Ishikawa (cell line): ENCODE measurements at regions not wholly inside any gene's neighbourhood (a gene's known extent, or its start where the extent isn't known, plus 50 kb on each side); places are given as distances from the start of the nearest gene placed in this dataset.

Experiments
- CEBPB ChIP-seq: IDR thresholded peaks from 2 replicates; pipeline ENCODE4 v1.6.1; 2012
- CREB1 ChIP-seq: IDR thresholded peaks from 2 replicates; pipeline ENCODE4 v1.6.1; 2012; ENCODE audit warnings: low read depth
- EGR1 ChIP-seq: IDR thresholded peaks from 2 replicates; pipeline ENCODE4 v1.6.1; 2012
- EP300 ChIP-seq: IDR thresholded peaks from 2 replicates; pipeline ENCODE4 v1.6.1; 2012; ENCODE audit warnings: borderline replicate concordance
- FOXM1 ChIP-seq: IDR thresholded peaks from 2 replicates; pipeline ENCODE4 v1.6.1; 2012; ENCODE audit warnings: low read depth, borderline replicate concordance
- MAX ChIP-seq: IDR thresholded peaks from 2 replicates; pipeline ENCODE4 v1.6.1; 2012
- NFIC ChIP-seq: IDR thresholded peaks from 2 replicates; pipeline ENCODE4 v1.6.1; 2012
- RAD21 ChIP-seq: IDR thresholded peaks from 2 replicates; pipeline ENCODE4 v1.6.1; 2012; ENCODE audit warnings: low read depth
- REST ChIP-seq: IDR thresholded peaks from 2 replicates; pipeline ENCODE4 v1.6.1; 2012; ENCODE audit warnings: low read depth, mild to moderate bottlenecking
- TAF1 ChIP-seq: IDR thresholded peaks from 2 replicates; pipeline ENCODE4 v1.6.1; 2012; ENCODE audit warnings: low read depth, mild to moderate bottlenecking
- TCF12 ChIP-seq: IDR thresholded peaks from 2 replicates; pipeline ENCODE4 v1.6.1; 2012; ENCODE audit warnings: low read depth
- TEAD4 ChIP-seq: IDR thresholded peaks from 2 replicates; pipeline ENCODE4 v1.6.1; 2012
- USF1 ChIP-seq: IDR thresholded peaks from 2 replicates; pipeline ENCODE4 v1.6.1; 2012
- YY1 ChIP-seq: IDR thresholded peaks from 2 replicates; pipeline ENCODE4 v1.6.1; 2012; ENCODE audit warnings: low read depth
- ZBTB7A ChIP-seq: IDR thresholded peaks from 2 replicates; pipeline ENCODE4 v1.6.1; 2012; ENCODE audit warnings: low read depth

GRCh38 chr5:167810573-167810972 is 480.9 kb upstream of the WWC1 start:
- TF ChIP-seq RAD21 (no peak), YY1 (no peak), MAX (no peak), USF1 (no peak), NFIC (no peak), CREB1 (no peak), TAF1 (no peak), FOXM1 (no peak), CEBPB (no peak), REST (no peak), EGR1 (no peak), TCF12 (no peak), ZBTB7A (no peak)

GRCh38 chr5:167812871-167813270 is 478.6 kb upstream of the WWC1 start:
- no peak for TF ChIP-seq TAF1
- no peak for TF ChIP-seq TCF12
- no peak for TF ChIP-seq REST
- TF ChIP-seq YY1 = no peak
- no peak for TF ChIP-seq CEBPB
- no peak for TF ChIP-seq USF1
- TF ChIP-seq CREB1 = no peak
- no peak for TF ChIP-seq FOXM1
- TF ChIP-seq MAX = no peak
- no peak for TF ChIP-seq EGR1
- no peak for TF ChIP-seq TEAD4

- TF ChIP-seq MAX = no peak
- TF ChIP-seq EP300 = no peak
These were observed 478.1 kb upstream of the WWC1 start for GRCh38 chr5:167813389-167813788.

- no peak for TF ChIP-seq TEAD4
- no peak for TF ChIP-seq YY1
- TF ChIP-seq CREB1 = no peak
- TF ChIP-seq REST = no peak
- TF ChIP-seq TCF12 = no peak
- TF ChIP-seq TAF1 = no peak
- TF ChIP-seq CEBPB = no peak
- TF ChIP-seq ZBTB7A = no peak
- no peak for TF ChIP-seq FOXM1
- TF ChIP-seq EGR1 = no peak
- no peak for TF ChIP-seq MAX
- TF ChIP-seq NFIC = no peak
- TF ChIP-seq RAD21 = no peak
These were observed 477.4 kb upstream of the WWC1 start for GRCh38 chr5:167814040-167814439.

GRCh38 chr5:167814828-167815227 is 476.6 kb upstream of the WWC1 start:
- TF ChIP-seq EGR1 (no peak), FOXM1 (no peak), TCF12 (no peak), CEBPB (no peak), NFIC (no peak), REST (no peak)
